K562 (cell line): ENCODE measurements at regions not wholly inside any gene's neighbourhood (a gene's known extent, or its start where the extent isn't known, plus 50 kb on each side); places are given as distances from the start of the nearest gene placed in this dataset.

Experiments
- ATAC-seq: fragments of 200-7000 bp; cut with Tn5 transposase; 3 replicates; pipeline ENCODE4 v1.9.1; 2020; ENCODE audit warnings: moderate library complexity
- BruUV-seq: library from RNA; stranded (reverse); fragments of 400-500 nt; replicated peaks from 2 replicates; lab custom pipeline; 2021; lab: Mats Ljungman, UMichigan
- CTCF ChIA-PET: fragments of 300-600 bp; formaldehyde crosslinking; extraction: SDS; loops from one replicate; lab custom pipeline; 2021; ENCODE audit warnings: low intra/inter-chr PET ratio; lab: Yijun Ruan, JAX
- POLR2A ChIA-PET: fragments of 300-600, 350-650 bp; sonication (Branson Sonifier 250); formaldehyde crosslinking; extraction: SDS; loops from one replicate; lab custom pipeline; 2021; ENCODE audit warnings: antibody characterized with exemption, inconsistent platforms; lab: Yijun Ruan, JAX
- DNase-seq, 4 experiments: peaks; one replicate each; pipeline versions ENCODE4 v3.0.0 to v3.0.0-alpha.2; 2011 to 2018; ENCODE audit warnings: low spot score in 3 of 4, mixed read lengths in 3 of 4; ENCODE audit errors: extremely low read depth in 1 of 4
- FAIRE-seq: peaks from 2 replicates; lab custom pipeline; 2011; peaks lifted over from hg19 to GRCh38; lab: Jason Lieb, UNC
- H2AFZ ChIP-seq: 2 replicates; pipeline ENCODE4 v1.6.0; 2011; ENCODE audit warnings: low read depth, low read length, control low read depth, inconsistent platforms
- H3K27ac ChIP-seq: fragments of 200-600 bp; 3 replicates; pipeline ENCODE4 v1.8.0; 2011; ENCODE audit warnings: low read depth, mild to moderate bottlenecking, control low read depth, inconsistent platforms, low read length, moderate library complexity, mixed read lengths; ENCODE audit errors: extremely low read depth
- H3K27me3 ChIP-seq, 2 experiments: fragments of 300-600 bp in 1 of 2; 2 replicates in 1 of 2; 3 replicates in 1 of 2; pipeline versions ENCODE4 v1.6.0 to v1.8.0; 2011; ENCODE audit warnings: inconsistent platforms in 2 of 2, low read length in 2 of 2, mild to moderate bottlenecking in 1 of 2, mixed read lengths in 1 of 2, moderate library complexity in 1 of 2; ENCODE audit not compliant: control insufficient read depth in 2 of 2, insufficient read depth in 2 of 2
- H3K36me3 ChIP-seq: fragments of 300-600 bp; 3 replicates; pipeline ENCODE4 v1.8.0; 2011; ENCODE audit warnings: mild to moderate bottlenecking, low read length, inconsistent platforms; ENCODE audit not compliant: control insufficient read depth, insufficient read depth
- H3K4me1 ChIP-seq, 2 experiments: fragments of 200-600 bp in 1 of 2; replicated peaks in 1 of 2; 2 replicates in 1 of 2; 3 replicates in 1 of 2; pipeline versions ENCODE4 v1.5.1 to v1.8.0; 2011; ENCODE audit warnings: inconsistent platforms in 2 of 2, low read length in 2 of 2, mild to moderate bottlenecking in 1 of 2, mixed read lengths in 1 of 2, moderate library complexity in 1 of 2; ENCODE audit not compliant: control insufficient read depth in 2 of 2, insufficient read depth in 2 of 2
- H3K4me2 ChIP-seq: 2 replicates; pipeline ENCODE4 v1.6.1; 2011; ENCODE audit warnings: low read length, control low read depth, inconsistent platforms, mixed read lengths; ENCODE audit not compliant: insufficient read depth
- H3K4me3 ChIP-seq: fragments of 200-600 bp; sonication (generic), shearing (Covaris generic); 2 replicates; pipeline ENCODE4 v1.5.1; 2016; ENCODE audit warnings: control low read depth, inconsistent platforms
- H3K79me2 ChIP-seq: fragments of 200-600 bp; 3 replicates; pipeline ENCODE4 v1.8.0; 2011; ENCODE audit warnings: low read length, inconsistent platforms; ENCODE audit not compliant: control insufficient read depth, insufficient read depth
- H3K9ac ChIP-seq, 2 experiments: 2 replicates each; pipeline versions ENCODE4 v1.6.0 to v1.6.1; 2011; ENCODE audit warnings: low read depth in 2 of 2, low read length in 2 of 2, control low read depth in 1 of 2, inconsistent platforms in 1 of 2, mild to moderate bottlenecking in 1 of 2, mixed read lengths in 1 of 2; ENCODE audit not compliant: insufficient read depth in 1 of 2
- H3K9me1 ChIP-seq: one replicate; pipeline ENCODE4 v1.6.0; 2011; ENCODE audit warnings: inconsistent platforms, mild to moderate bottlenecking, low read length, moderate library complexity; ENCODE audit not compliant: control insufficient read depth, insufficient read depth
- H3K9me3 ChIP-seq: replicated peaks from 2 replicates; pipeline ENCODE4 v1.5.1; 2011; ENCODE audit warnings: low read depth, low read length, inconsistent platforms; ENCODE audit not compliant: control insufficient read depth, insufficient read depth
- H4K20me1 ChIP-seq: replicated peaks from 2 replicates; pipeline ENCODE4 v1.6.1; 2011; ENCODE audit warnings: low read length, inconsistent platforms, mixed read lengths; ENCODE audit not compliant: control insufficient read depth, insufficient read depth
- ARHGAP35 ChIP-seq: fragments of 450-650 bp; IDR thresholded peaks from 2 replicates; pipeline ENCODE4 v1.6.1; 2018; ENCODE audit not compliant: partially characterized antibody
- BCLAF1 ChIP-seq, 2 experiments: fragments of 450-650 bp in 1 of 2; IDR thresholded peaks; 2 replicates each; pipeline ENCODE4 v1.6.1; 2011 to 2017; ENCODE audit warnings: low read depth in 2 of 2, antibody characterized with exemption in 1 of 2, borderline replicate concordance in 1 of 2, low read length in 1 of 2, mild to moderate bottlenecking in 1 of 2, mixed read lengths in 1 of 2; ENCODE audit not compliant: control insufficient read depth in 1 of 2
- BDP1 ChIP-seq: IDR thresholded peaks from 3 replicates; pipeline ENCODE4 v1.6.1; 2011; ENCODE audit not compliant: insufficient read length, insufficient read depth
- CBX8 ChIP-seq: fragments of 200-600 bp; sonication (generic); IDR thresholded peaks from 2 replicates; pipeline ENCODE4 v1.6.1; 2012; ENCODE audit warnings: borderline replicate concordance, mixed run types, low read depth, mild to moderate bottlenecking, moderate library complexity, mixed read lengths, low read length, control low read depth, inconsistent platforms; ENCODE audit not compliant: poor library complexity, severe bottlenecking; ENCODE audit errors: extremely low read depth
- DIDO1 ChIP-seq: fragments of 450-650 bp; IDR thresholded peaks from 2 replicates; pipeline ENCODE4 v1.6.1; 2016; ENCODE audit warnings: low read depth, missing biosample characterization, missing genetic modification characterization
- KAT7 ChIP-seq: sonication (generic); formaldehyde crosslinking; IDR thresholded peaks from 2 replicates; pipeline ENCODE4 v1.8.0; 2022; ENCODE audit warnings: missing genetic modification reagents, mild to moderate bottlenecking, borderline replicate concordance
- MCM5 ChIP-seq: fragments of 450-650 bp; IDR thresholded peaks from 2 replicates; pipeline ENCODE4 v1.6.1; 2016; ENCODE audit warnings: low read depth
- RBM15 ChIP-seq: fragments of 200-400 bp; formaldehyde crosslinking; IDR thresholded peaks from 2 replicates; pipeline ENCODE4 v1.6.1; 2018; ENCODE audit warnings: mild to moderate bottlenecking, low read length, moderate library complexity; ENCODE audit not compliant: insufficient read depth
- TAF15 ChIP-seq: fragments of 200-400 bp; formaldehyde crosslinking; IDR thresholded peaks from 2 replicates; pipeline ENCODE4 v1.6.1; 2017; ENCODE audit warnings: mild to moderate bottlenecking, low read depth, low read length, moderate library complexity
- TBP ChIP-seq: optimal IDR thresholded peaks from 2 replicates; pipeline ENCODE3; 2011; ENCODE audit warnings: low read depth, low read length, improper control_type of control experiment
- TCF7L2 ChIP-seq: fragments of 150-350 bp; IDR thresholded peaks from 2 replicates; pipeline ENCODE4 v1.6.1; 2016; ENCODE audit warnings: low read depth, mild to moderate bottlenecking, low read length, moderate library complexity
- THAP12 ChIP-seq: fragments of 250-450 bp; sonication (Bioruptor Pico); IDR thresholded peaks from 2 replicates; pipeline ENCODE4 v1.9.0; 2021; ENCODE audit warnings: mild to moderate bottlenecking, inconsistent platforms
- ZNF655 ChIP-seq: fragments of 250-450 bp; sonication (Bioruptor Pico); IDR thresholded peaks from 2 replicates; pipeline ENCODE4 v1.5.0; 2021
- WGBS: fragments of 100-300 bp; shearing (Covaris generic); methylation state at CpG from one replicate; pipeline ENCODE4 v1.1.6; 2016; ENCODE audit warnings: low coverage, mixed read lengths; ENCODE audit not compliant: insufficient coverage; ENCODE audit errors: missing lambda C conversion rate; 5-methylcytosine and 5-hydroxymethylcytosine counted together
- in situ Hi-C: fragments of 300-500 bp; cut with MboI; formaldehyde crosslinking; loops from 4 replicates; pipeline ENCODE4 v1.15.0; 2018; ENCODE audit warnings: inconsistent platforms, mixed read lengths
- intact Hi-C: fragments of 100-400 bp; cut with micrococcal nuclease; formaldehyde crosslinking; loops from 2 replicates; pipeline ENCODE4 v1.14.2; 2022

- TF ChIP-seq TAF15: no peak
Measured at GRCh38 chr20:7375905-7376304, 564.4 kb downstream of the HAO1 start (continued).

GRCh38 chr20:7378864-7379605, 561.2 kb downstream of the HAO1 start:
- no peak for DNase-seq
- H3K27ac ChIP-seq: no peak overlapping the region
- no peak for FAIRE-seq
- ChIA-PET CTCF (no interaction called here), POLR2A (no interaction called here)
- 1% methylated on average over 5 of the region's 5 CpGs for WGBS
- no peaks in the 10 kb centered on the region for H3K4me1 ChIP-seq
- H4K20me1 ChIP-seq: no peaks in the 10 kb centered on the region
- H3K4me3 ChIP-seq: no peak overlapping the region
- no peaks in the 10 kb centered on the region for H3K36me3 ChIP-seq
- no peak overlapping the region for H3K9ac ChIP-seq
- H3K27me3 ChIP-seq: no peaks in the 10 kb centered on the region
- H3K4me2 ChIP-seq: no peak overlapping the region
- intact Hi-C loops: loop anchor here (5.0 to 10.0 kb wide), 2 partner anchors 1234 to 1343 kb away; no protein-coding TSS in a partner anchor
- no peak for ATAC-seq
- H3K79me2 ChIP-seq: no peaks in the 10 kb centered on the region
- H3K9me3 ChIP-seq: no peaks in the 10 kb centered on the region
- BruUV-seq: no TSS peak
- H3K9me1 ChIP-seq: no peaks in the 10 kb centered on the region
- no peak overlapping the region for H2AFZ ChIP-seq
- in situ Hi-C loops: no loop called here
- TF ChIP-seq KAT7 (CRISPR knock-in tag) (no peak), TCF7L2 (no peak), ZNF655 (CRISPR knock-in tag) (no peak), MCM5 (no peak), ARHGAP35 (no peak), BCLAF1 (IDR thresholded peaks at IDR 0.05; ENCODE audit: borderline replicate concordance in 1 of 2, control insufficient read depth in 1 of 2, low read depth in 2 of 2, low read length in 1 of 2) (no peak), CBX8 (no peak), RBM15 (no peak), DIDO1 (tag) (no peak), TBP (no peak), THAP12 (CRISPR knock-in tag) (no peak), BDP1 (no peak)
